GM21576 (cell line): ENCODE measurements at regions not wholly inside any gene's neighbourhood (a gene's known extent, or its start where the extent isn't known, plus 50 kb on each side); places are given as distances from the start of the nearest gene placed in this dataset.
"Not testable (repeated sequence)": the region's sequence is repeated elsewhere in the genome, so short reads cannot be mapped to it uniquely, and the experiment has no call there.

Experiments
- ATAC-seq: cut with Tn5 transposase; IDR thresholded peaks from one replicate; pipeline ENCODE4 v1.9.1; 2021; ENCODE audit warnings: mild to moderate bottlenecking, moderate library complexity; ENCODE audit not compliant: unreplicated experiment

DNA sequence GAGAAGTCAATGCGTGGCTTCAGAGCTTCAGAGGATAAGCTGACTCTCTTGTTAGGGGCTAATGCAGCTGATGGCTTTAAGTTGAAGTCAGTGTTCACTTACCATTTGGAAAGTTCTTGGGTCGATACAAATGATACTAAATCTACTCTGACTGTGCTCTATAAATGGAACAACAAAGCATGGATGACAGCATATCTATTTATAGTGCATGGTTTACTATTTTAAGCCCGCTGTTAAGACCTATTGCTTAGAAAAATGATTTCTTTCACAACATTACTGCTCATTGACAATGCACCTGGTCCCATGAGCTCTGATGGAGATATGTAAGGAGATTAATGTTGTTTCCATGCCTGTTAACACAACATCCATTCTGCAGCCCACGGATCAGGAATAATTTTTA, 435.7 kb downstream of the MAT2B start:
- ATAC-seq: no peak

DNA sequence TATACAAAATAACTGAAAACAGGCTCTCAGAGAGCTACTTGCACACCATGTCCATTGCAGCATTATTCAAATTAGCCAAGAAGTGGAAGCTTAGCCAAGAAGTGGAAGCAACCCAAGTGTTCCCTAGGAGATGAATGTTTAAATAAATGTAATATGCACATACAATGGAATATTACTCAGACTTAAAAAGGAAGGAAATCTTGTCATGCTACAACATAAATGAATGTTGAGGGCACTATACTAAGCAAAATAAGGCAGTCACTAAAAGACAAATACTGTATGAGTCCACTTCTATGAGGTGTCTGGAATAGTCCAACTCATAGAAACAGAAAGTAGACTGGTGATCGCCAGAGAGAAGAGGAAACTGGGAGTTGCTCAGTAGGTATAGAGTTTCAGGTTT, 438.1 kb downstream of the MAT2B start:
- no peak for ATAC-seq

DNA sequence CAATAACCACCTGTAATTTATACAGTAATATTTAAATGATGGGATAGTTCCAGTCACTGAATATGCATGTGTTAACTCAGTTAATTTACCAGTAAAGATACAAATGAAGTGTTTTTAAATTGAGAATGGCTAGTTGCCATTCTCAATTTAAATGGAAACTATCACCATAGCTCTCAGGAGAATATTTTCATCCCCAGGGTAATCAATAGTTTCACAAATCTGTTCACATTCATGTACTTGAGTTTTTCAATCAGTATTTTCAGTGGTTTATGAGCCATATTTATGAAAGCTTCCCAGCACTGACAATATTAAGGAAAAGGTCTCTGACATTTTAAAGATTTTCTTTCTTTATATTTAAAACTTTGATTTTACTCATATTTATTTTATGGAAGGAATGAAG, 439.3 kb downstream of the MAT2B start:
- no peak for ATAC-seq

DNA sequence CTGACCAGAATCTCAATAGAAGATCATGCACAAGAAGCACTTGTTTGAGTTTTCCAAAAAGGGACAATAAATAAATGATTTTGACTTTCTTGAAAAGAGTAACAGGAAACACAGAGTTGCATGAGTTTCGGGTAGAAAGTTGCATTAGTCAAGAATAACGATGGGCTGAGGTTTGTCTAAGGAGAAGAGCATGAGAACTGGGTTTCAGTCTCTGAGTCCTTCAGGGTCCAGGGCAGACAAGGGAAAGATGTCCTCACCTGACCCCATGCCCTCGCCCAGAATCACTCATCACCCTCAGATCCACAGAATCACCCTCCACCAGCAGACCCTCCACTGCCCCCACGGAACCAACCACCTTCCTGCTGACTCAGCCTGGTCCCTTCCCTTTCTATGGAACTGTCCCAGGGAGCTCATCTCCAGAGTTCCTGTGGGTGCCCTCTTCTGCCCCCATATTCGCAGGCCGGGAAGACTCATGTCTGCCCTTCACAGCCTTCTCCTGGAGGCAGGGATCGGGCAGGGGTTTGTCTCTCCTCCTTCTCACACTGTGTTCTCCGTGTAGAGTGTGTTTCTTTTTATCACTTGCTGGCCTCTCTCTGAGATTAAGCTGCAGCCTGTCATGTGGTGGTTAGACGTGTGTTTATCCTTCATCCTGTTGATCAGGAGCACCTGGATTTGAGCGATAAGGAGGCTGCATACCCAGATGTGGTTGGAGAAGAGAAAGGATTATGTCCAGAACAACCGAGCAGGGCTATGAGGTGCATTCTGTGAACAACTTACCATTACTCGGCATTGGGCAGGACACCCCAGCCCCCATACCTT, 442.6 kb downstream of the MAT2B start:
- no peak for ATAC-seq

DNA sequence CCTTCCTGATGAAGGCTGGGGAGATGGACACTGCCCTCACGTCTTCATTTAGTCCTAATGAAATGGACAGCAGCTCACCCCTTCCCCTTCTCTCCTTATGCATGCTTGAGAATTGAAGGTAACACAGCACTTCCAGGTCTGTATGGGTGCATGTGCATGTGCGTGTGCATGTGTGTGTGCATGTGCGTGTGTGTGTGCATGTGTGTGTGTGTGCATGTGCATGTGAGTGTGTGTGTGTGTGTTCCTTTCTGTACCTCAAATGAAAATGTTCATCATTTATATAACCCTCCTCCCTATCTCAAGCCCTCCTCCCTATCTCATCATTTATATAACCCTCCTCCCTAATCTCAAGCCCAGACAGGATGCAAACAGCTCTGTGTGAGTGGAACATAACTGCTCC, 444.8 kb downstream of the MAT2B start:
- no peak for ATAC-seq

DNA sequence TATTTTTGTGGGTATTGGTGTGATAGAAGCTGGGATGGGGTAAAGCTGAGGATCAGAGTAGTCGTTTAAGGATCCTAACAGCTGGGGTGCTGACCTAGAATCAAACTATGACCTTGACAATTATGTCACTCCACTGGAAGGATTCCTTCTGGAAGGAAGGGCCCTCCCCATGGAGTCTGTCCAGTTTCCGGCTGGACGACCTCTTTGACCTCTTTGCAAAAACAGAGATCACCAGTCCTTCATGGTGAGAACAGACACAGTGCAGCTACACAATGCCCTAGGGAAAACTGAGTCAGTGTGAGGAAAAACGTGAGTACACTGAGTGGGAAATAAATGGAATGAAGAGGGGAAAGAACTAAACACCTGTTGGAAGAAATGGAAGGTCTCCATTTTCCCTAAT, 445.6 kb downstream of the MAT2B start:
- no peak for ATAC-seq

DNA sequence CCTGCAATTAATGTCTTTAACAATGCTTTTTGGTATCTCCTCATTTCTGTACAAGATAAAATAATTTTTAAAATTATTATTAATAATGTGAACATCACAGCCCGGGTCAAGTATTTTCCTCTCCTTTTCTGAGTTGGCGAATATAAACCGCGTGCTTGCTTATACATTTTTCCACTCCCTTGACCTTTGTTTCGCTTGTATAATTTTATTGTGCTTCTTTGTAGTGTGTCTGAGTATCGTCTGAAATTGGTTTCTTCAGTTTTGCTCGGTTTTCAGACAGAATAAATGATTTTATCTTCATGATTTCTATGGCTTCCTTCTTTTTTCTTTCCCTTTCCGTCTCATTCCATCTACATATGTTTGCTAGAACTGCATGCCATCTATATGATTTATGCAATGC, 448.5 kb downstream of the MAT2B start:
- ATAC-seq: no peak

DNA sequence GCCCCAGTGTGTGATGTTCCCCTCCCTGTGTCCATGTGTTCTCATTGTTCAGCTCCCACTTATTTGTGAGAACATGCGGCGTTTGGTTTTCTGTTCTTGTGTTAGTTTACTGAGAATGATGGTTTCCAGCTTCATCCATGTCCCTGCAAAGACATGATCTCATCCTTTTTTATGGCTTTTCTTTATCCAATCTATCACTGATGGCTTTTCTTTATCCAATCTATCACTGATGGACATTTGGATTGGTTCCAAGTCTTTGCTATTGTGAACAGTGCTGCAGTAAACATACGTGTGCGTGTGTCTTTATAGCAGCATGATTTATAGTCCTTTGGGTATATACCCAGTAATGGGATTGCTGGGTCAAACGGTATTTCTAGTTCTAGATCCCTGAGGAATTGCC, 455.8 kb downstream of the MAT2B start:
- not testable (repeated sequence) for ATAC-seq

DNA sequence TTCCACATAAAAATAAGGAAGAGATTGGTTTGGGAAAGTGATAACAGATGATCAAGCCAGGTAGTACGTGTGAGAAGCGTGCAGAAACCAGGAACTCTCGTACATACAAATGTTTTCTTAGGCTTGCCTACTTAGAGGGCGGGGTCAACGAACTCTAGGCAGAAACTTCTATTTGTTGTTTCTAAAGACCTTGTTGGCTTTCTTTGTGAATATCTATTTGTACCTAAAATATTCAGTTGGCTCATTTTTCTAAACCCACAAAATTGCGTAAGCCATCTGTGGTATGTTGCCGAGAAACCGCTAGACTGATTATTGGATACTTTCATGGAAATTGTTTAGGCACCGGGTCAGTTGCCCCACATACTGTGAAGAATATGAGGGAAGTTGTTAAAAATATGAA, 458.5 kb downstream of the MAT2B start:
- ATAC-seq: no peak

DNA sequence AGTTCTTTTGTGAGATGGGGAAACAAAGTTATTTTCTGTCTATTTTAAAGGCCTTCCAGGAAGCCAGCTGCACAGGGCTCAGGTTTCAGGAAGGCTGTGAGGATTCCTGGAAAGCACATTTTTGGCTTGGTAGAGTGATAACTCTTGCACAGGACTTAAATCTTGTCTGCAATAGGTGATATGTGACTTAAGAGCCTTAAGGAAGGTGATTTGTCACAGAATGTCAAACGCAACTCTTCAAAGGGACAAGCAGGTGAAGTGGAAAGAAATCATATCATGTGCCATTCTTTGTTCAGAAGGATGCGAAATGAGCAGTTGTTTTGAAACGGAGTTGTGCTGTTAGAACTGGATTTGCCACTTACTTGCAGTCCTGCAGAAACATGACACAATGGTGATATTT, 459.3 kb downstream of the MAT2B start:
- no peak for ATAC-seq

DNA sequence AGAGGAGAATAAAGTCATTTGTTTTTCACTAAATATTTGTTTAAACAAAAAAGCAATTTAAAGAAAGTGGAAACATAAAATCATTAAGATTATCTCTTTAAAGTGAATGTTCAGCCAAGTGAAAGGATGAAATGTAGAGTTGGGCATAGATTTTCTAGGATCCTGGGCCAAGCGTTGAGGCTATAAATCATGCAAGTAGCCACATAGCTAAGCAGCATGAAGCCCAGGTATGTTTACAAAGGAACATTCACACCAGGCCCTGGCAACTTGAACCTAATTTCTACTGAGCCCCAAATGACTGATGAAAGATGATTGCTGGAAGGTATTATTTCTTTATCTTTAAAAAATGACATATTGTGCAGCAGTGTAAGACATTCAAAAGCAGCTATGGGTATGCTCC, 461.8 kb downstream of the MAT2B start:
- ATAC-seq: no peak

DNA sequence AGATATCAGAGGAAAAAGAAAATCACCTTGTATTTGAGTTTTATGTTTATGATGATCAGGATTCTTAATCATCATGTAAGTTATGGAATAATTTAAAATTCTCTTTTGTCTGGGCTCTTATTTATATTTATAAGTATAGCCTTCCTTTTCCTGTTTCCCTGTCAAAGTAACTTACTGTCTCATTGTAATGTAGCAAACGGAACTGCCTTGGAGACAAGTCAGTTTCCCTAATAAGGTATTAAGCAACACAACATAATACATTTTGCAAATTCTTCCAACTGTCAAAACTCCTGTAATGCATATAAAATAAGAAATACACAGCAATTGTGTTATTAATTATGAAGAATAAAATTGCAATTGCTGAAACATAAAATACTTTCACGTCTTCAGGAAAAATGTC, 463.2 kb downstream of the MAT2B start:
- ATAC-seq: no peak

DNA sequence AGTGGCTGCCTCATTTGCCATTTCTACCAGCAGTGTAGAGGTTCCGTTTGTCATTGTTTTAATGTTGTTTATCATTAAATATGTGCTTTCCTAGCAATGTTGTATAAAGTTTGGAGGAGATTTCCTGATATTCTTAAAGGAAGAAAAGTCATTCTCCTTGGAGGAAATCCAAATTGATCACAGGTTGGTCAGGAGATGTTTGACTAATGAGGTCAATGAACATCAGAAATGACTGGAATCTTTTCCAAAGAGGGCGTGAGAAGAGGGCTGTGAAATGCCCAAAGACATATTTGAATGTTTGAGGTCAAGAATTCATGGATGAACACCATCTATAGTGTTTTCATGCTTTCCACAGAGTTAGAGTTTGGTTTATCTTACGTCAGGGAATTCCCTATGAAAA, 471.3 kb downstream of the MAT2B start:
- no peak for ATAC-seq

DNA sequence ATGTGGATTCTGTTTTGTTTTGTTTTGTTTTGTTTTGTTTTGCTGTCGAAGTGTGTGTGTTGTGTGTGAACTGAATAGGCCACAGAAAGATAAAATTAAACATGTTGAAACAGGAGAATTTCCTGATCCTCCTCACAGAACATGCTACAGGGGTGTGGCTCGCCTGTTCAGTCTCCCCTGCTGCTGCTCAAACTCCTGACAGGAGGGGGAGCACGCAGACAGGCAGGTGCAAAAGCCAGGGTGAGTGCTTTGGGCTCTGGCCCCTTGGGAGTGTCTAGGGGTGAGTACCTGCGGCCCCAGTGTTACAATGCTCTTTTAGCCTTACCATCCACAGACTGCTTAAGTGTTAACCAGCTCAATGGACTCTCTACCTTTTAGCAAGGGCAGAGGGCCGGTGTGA, 473.5 kb downstream of the MAT2B start:
- peak; percentile 67 for ATAC-seq

DNA sequence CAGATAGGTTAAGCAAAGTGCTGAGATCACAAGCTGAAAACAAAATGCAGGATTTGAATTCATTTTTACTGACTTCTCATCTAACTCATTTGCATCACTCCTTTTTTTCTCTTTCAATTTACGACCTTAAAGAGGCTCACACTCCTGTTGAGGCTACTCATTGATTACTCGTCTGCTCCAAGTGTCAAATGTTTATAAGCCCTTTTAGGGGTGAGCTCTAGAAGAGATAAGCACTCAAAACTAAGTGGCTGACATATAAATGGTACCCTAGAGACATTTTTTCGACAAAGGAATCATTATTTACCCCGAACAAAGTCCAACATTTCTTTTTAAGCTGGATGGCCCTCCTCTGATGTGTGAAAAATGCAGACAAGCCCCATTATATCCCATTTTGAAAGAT, 483.1 kb downstream of the MAT2B start:
- ATAC-seq: no peak

DNA sequence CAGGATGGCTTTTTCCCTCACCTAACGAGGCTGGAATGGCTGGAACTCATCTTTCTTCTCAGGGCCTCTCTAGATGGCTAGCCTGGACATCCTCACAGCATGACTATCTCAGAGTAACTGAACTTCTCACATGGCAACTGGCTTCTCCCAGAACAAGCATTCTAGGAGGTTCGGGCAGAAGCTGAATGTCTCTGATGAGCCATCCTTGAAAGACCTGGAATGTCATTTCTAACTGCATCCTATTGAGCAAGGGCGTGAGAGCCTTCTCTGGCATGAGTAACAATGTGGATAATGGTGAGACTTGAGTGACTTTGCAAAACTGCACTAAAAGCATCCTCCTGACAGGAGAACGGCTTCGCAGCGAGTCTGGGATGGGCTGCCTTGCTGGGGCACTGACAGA, 487.7 kb downstream of the MAT2B start:
- ATAC-seq: no peak

DNA sequence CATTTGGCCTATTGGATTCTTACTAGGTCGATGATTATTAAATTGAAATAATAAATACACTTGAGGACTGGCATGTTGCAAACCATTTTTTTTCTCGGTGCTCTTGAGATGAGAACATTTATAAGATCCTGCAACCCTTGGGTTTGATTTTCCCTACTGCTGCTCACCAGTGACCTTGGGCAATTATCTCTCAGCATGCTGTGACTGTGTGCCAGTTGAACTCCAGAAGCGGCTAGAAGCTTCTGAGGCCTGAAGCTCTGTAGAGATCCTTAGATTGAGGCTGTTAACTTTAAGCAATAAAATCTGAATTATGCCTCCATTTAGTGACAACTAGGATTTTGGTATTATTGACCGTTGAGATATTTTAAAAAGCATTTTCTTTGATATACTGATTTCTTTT, 489.8 kb downstream of the MAT2B start:
- no peak for ATAC-seq

DNA sequence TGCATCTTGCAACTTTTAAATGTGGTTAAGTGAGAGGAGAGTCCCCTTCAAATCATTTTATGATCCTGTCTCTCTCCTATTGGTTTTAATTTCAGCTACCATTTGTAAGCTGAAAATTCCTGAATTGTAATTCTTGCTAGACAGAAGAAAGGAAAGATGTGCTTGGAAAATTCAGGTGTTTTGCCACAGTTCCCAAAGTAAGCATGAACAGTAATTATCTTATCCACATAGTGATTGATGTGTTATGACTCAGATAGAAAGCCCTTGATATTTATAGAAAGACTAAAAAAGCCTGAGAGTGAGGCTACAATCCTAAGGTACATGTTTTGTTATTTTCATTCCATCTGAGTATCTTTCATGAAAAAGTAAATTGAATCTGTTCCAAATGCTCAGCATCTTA, 492.5 kb downstream of the MAT2B start:
- no peak for ATAC-seq

DNA sequence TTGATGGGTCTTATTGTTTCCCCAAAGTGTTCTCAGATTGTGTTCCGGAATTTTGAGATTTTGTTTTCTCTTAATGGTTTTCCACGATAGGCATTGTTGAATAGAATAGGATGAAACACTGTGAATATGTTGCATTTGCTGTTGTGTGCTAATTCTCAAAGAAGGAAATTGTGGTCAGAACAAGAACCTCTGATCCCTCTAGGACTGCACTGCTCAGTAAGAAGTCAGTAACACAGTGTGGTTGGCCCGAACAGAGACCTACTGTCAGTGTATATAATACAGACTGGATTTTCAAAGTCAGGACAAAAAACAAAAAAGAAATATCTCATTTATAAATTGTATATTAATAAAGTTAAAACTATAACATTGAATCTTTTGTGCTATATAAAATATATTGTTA, 494.8 kb downstream of the MAT2B start:
- no peak for ATAC-seq

DNA sequence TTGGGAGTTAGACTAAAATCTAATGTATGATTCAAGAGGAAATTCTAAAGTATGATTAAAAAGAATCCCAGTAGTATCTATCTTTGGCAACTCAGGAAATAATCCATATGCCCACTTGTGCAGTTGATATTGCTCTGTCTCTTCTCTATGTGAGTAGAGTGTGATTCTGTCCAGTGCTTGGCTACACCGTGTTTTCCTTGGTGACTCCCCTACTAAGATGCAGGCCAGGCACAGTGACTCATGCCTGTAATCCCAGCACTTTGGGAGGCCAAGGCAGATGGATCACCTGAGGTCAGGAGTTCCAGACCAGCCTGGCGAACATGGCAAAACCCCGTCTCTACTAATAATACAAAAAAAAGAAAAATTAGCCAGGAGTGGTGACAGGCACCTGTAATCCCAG, 495.4 kb downstream of the MAT2B start:
- ATAC-seq: no peak

DNA sequence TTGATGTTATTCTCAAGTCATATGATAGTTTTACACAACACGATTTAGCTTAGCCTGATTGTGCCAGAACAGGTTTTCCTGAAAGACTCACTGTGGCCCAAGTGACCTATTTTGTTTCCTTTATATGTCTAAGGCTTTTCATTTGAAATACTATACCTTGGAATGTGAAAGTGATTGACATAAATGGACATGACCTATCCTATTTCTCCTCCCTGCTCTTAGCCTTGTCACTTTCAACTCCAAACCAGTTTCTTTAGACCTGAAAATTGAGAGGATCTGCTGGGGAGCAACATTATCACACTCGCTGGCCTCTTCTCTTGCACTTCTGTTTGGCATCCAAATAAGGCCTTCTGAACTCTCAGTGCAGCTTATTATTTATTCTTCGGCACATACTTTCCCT, 496.8 kb downstream of the MAT2B start:
- ATAC-seq: no peak

DNA sequence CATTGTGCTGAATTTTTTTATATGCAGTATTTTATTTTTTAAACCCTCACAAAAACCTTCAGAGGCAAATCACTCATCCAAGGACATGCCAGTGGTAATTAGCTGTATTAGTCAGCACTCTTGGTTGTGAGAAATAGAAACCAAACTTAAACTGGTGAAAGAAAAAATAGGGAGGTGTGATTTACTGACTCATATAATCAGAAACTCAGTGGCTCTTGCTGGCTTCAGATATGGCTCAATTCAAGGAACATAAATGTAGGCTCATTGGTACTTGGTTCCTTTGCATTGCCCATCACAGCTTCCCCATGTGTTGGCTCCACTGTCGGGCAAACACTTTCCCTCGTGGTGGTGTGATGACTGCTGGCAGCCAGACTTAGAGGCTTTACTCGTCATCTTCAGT, 497.2 kb downstream of the MAT2B start:
- ATAC-seq: peak; percentile 70

DNA sequence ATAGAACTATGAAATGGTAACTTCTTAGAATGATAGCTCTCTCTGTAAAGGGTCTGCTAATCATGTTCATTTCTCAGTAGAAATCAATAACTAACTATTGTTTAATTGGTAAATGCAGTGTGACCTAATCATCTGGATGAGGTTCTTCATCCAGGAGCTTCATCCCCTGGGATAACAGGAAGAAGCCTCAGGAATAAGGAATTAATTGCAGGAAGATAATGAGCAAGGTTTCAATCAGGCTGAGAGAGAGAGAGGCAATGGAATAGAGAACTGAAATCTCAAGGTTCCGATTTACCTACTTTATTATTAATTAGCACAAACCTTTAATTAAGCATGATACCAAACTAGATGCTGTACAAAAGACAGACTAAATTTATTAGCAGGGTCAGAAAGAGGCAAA, 499.7 kb downstream of the MAT2B start:
- no peak for ATAC-seq
